ENCODE measurements at regions not wholly inside any gene's neighbourhood (a gene's known extent, or its start where the extent isn't known, plus 50 kb on each side); places are given as distances from the start of the nearest gene placed in this dataset.
A peak's percentile ranks its signal among the peaks of the same experiment; 100 is the strongest.

DNA sequence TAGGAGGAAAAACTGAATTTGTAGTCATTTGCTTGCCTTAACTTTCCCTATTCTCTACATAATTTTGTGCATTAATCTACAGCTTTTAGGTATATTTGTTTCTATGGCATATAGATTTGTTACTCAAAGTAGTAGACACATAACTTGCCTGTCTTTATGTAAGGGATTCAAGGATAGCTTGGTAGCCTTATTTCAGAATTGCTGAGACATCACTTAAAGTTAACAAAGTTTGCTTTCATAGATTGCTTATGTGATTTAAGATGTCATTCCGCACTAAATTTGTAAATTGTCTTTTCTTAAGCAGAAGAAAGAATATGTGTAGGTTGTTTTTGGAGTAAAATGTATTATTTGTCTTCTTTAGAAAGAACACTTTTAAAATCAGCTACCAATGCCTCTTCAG lies 477.7 kb upstream of the NOVA1 start:
- no peak overlapping the region for H3K4me3 ChIP-seq (ENCODE audit: low read length)
- peaks cover 2% of the 10 kb centered on the region for H3K4me1 ChIP-seq (ENCODE audit: control insufficient read depth, insufficient read depth, low read length)
- H3K36me3 ChIP-seq (ENCODE audit: control insufficient read depth, insufficient read depth, low read length): no peaks in the 10 kb centered on the region
- H3K27me3 ChIP-seq (ENCODE audit: control insufficient read depth, insufficient read depth, low read length): no peaks in the 10 kb centered on the region
- no peak for DNase-seq
- WGBS (ENCODE audit: insufficient coverage): no CpG with 5 or more reads among the region's 1 CpG
- no peak overlapping the region for H3K27ac ChIP-seq (ENCODE audit: low read length)
- H3K9me3 ChIP-seq (replicated peaks; ENCODE audit: control insufficient read depth, low read depth, low read length): no peaks in the 10 kb centered on the region

DNA sequence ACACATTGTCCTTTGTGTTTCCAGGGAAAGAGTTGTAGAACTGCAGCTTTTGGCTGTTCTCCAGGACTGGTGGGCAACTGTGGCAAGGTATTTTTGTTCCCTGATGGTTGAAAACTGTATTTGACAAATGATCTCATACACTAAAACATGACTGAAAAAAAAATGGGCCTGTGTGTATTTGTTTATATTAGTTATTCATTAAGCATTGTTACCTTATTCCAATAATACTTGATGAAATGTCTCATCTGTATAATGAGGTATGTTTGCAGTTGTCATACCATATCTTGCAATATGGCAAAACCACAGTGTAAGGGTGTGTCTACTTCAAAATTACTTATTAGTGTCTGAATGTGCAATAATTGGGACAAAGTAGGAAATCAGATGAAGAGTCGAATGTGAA lies 479.4 kb upstream of the NOVA1 start:
- H3K27ac ChIP-seq (ENCODE audit: low read length): no peak overlapping the region
- peaks cover 2% of the 10 kb centered on the region for H3K4me1 ChIP-seq (ENCODE audit: control insufficient read depth, insufficient read depth, low read length)
- H3K36me3 ChIP-seq (ENCODE audit: control insufficient read depth, insufficient read depth, low read length): no peaks in the 10 kb centered on the region
- H3K27me3 ChIP-seq (ENCODE audit: control insufficient read depth, insufficient read depth, low read length): no peaks in the 10 kb centered on the region
- no peaks in the 10 kb centered on the region for H3K9me3 ChIP-seq (replicated peaks; ENCODE audit: control insufficient read depth, low read depth, low read length)
- 100% methylated on average over 1 of the region's 1 CpG for WGBS (ENCODE audit: insufficient coverage)
- DNase-seq: no peak
- H3K4me3 ChIP-seq (ENCODE audit: low read length): no peak overlapping the region

DNA sequence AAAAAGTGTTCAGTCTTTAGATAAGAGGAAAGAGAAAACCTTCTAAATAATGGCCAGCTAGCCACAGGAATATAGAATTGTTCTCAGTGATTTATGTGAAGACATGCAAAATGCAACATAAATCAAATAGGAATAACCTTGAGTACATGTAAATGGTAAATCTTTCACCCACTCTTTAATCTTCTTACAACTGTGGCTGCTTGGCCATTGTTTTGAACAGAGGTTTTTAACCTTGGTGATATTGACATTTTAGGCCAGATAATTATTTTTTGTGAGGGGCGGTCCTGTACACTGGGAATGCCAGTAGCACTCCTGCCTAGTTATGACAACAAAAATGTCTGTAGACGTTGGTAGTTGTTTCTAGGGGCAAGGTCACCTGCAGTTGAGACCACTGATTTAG lies 479.9 kb upstream of the NOVA1 start:
- no peaks in the 10 kb centered on the region for H3K27me3 ChIP-seq (ENCODE audit: control insufficient read depth, insufficient read depth, low read length)
- no peak for DNase-seq
- H3K9me3 ChIP-seq (replicated peaks; ENCODE audit: control insufficient read depth, low read depth, low read length): no peaks in the 10 kb centered on the region
- no peak overlapping the region for H3K4me3 ChIP-seq (ENCODE audit: low read length)
- WGBS (ENCODE audit: insufficient coverage): 33% methylated on average over 2 of the region's 2 CpGs
- no peaks in the 10 kb centered on the region for H3K36me3 ChIP-seq (ENCODE audit: control insufficient read depth, insufficient read depth, low read length)
- peaks cover 2% of the 10 kb centered on the region for H3K4me1 ChIP-seq (ENCODE audit: control insufficient read depth, insufficient read depth, low read length)
- no peak overlapping the region for H3K27ac ChIP-seq (ENCODE audit: low read length)

DNA sequence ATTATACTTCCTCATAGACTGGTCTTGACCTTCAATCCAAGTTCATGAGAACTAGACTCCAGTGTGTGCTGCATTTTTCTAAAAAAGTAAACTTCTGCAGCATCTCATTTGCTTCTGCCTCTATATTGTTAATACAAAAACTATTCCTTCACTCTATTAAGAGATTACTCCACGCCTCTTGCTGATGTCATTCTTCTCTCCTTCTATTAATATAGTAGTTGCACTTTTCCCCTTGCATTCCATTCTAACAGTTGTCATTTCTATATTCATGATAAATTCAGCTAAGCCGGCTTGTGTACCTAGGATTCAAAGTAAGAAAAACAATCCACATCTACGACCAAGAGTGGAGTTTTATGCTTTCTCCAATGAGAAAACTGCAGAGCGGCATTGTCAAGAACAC lies 480.4 kb upstream of the NOVA1 start:
- peak; percentile 68 for DNase-seq
- peaks cover 2% of the 10 kb centered on the region for H3K4me1 ChIP-seq (ENCODE audit: control insufficient read depth, insufficient read depth, low read length)
- no peaks in the 10 kb centered on the region for H3K27me3 ChIP-seq (ENCODE audit: control insufficient read depth, insufficient read depth, low read length)
- H3K9me3 ChIP-seq (replicated peaks; ENCODE audit: control insufficient read depth, low read depth, low read length): no peaks in the 10 kb centered on the region
- no peak overlapping the region for H3K4me3 ChIP-seq (ENCODE audit: low read length)
- 60% methylated on average over 1 of the region's 4 CpGs for WGBS (ENCODE audit: insufficient coverage)
- H3K27ac ChIP-seq (ENCODE audit: low read length): no peak overlapping the region
- no peaks in the 10 kb centered on the region for H3K36me3 ChIP-seq (ENCODE audit: control insufficient read depth, insufficient read depth, low read length)

DNA sequence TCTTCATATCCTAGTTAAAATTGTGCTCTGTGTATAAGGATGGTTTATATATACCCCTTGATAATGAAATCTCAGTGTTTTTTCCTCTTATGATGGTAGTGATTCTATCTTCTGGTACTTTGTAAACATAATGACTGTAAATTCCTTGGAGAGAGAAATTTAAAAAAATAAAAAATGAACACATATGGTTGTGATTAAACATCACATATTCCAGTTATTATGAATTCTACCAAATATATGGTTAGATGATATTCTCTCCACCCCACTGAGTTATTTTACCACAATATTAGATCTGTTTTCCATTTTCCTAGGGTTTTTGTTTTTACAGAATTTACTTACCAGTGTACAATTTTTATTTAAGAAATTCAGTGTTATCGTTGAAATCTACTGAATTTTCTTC lies 481.9 kb upstream of the NOVA1 start:
- Histone ChIP-seq H3K4me3 (ENCODE audit: low read length) (no peak overlapping the region), H3K27ac (ENCODE audit: low read length) (no peak overlapping the region), H3K4me1 (ENCODE audit: control insufficient read depth, insufficient read depth, low read length) (peaks cover 2% of the 10 kb centered on the region), H3K27me3 (ENCODE audit: control insufficient read depth, insufficient read depth, low read length) (no peaks in the 10 kb centered on the region), H3K36me3 (ENCODE audit: control insufficient read depth, insufficient read depth, low read length) (no peaks in the 10 kb centered on the region), H3K9me3 (replicated peaks; ENCODE audit: control insufficient read depth, low read depth, low read length) (no peaks in the 10 kb centered on the region)
- DNase-seq: peak; percentile 43
- no CpG with 5 or more reads among the region's 1 CpG for WGBS (ENCODE audit: insufficient coverage)

DNA sequence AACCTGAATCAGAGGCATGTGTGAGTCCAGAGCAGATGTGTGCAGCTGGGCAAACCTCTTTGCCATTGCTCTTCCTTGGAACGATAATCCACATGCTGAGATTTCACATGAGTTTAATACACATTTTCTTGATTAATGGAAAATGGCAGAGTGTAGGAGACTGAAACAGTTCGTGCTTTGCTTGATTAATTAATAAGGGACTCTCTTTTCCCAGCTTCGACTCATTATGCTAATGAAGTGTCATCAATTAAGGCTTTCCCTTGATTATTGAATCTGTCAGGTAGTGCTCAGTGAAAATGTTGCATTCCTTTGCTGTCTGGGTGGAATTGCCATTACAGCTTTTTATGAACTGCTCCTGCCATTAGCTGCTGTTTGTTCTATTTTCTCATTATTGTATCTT lies 487.7 kb upstream of the NOVA1 start:
- no CpG with 5 or more reads among the region's 3 CpGs for WGBS (ENCODE audit: insufficient coverage)
- no peak for DNase-seq
- no peak overlapping the region for H3K27ac ChIP-seq (ENCODE audit: low read length)
- H3K36me3 ChIP-seq (ENCODE audit: control insufficient read depth, insufficient read depth, low read length): no peaks in the 10 kb centered on the region
- H3K4me3 ChIP-seq (ENCODE audit: low read length): no peak overlapping the region
- no peaks in the 10 kb centered on the region for H3K9me3 ChIP-seq (replicated peaks; ENCODE audit: control insufficient read depth, low read depth, low read length)
- H3K4me1 ChIP-seq (ENCODE audit: control insufficient read depth, insufficient read depth, low read length): no peaks in the 10 kb centered on the region
- H3K27me3 ChIP-seq (ENCODE audit: control insufficient read depth, insufficient read depth, low read length): no peaks in the 10 kb centered on the region

DNA sequence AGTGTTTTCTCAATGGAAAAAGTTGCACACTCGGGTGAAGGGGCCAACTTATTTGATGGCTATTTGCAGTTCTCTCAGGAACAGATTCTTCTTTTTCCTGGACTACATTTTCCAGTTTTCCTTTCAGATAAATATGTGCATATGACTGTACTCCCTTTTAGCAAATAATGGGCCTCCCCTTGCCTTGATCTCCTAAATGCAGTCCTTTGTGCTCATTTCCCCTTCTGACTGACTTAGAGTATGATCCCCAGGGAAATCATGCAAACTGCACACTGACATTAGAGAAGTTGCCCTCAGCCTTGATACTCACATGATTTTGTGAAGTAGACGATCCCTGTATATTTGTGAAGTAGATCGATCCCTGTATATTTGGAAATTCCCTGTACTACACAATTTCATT lies 492.9 kb upstream of the NOVA1 start:
- no peaks in the 10 kb centered on the region for H3K27me3 ChIP-seq (ENCODE audit: control insufficient read depth, insufficient read depth, low read length)
- no peaks in the 10 kb centered on the region for H3K36me3 ChIP-seq (ENCODE audit: control insufficient read depth, insufficient read depth, low read length)
- H3K4me1 ChIP-seq (ENCODE audit: control insufficient read depth, insufficient read depth, low read length): no peaks in the 10 kb centered on the region
- H3K4me3 ChIP-seq (ENCODE audit: low read length): no peak overlapping the region
- WGBS (ENCODE audit: insufficient coverage): 40% methylated on average over 1 of the region's 3 CpGs
- DNase-seq: peak; percentile 11
- H3K27ac ChIP-seq (ENCODE audit: low read length): no peak overlapping the region
- no peaks in the 10 kb centered on the region for H3K9me3 ChIP-seq (replicated peaks; ENCODE audit: control insufficient read depth, low read depth, low read length)

DNA sequence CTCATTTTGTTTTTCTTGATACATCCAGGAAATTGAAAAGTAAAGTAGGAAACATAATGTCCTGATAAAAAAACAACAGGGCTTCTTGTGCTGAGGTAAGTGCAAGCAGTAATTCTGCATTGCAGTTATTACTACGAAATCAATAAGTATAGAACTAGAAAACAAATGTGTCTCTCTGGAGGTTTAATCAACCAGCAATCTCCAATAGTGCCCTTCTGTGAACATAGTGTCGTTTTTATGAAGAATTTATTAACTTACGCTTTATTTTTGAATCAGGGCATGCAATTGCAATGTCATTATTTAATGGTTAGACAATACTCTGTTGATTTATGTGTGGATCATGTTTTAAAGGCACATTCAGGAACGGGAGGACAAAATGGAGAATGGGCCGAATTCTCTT lies 494.1 kb upstream of the NOVA1 start:
- Histone ChIP-seq H3K4me1 (ENCODE audit: control insufficient read depth, insufficient read depth, low read length) (no peaks in the 10 kb centered on the region), H3K9me3 (replicated peaks; ENCODE audit: control insufficient read depth, low read depth, low read length) (no peaks in the 10 kb centered on the region), H3K27me3 (ENCODE audit: control insufficient read depth, insufficient read depth, low read length) (no peaks in the 10 kb centered on the region), H3K27ac (ENCODE audit: low read length) (no peak overlapping the region), H3K36me3 (ENCODE audit: control insufficient read depth, insufficient read depth, low read length) (no peaks in the 10 kb centered on the region), H3K4me3 (ENCODE audit: low read length) (no peak overlapping the region)
- WGBS (ENCODE audit: insufficient coverage): 80% methylated on average over 1 of the region's 5 CpGs
- no peak for DNase-seq

DNA sequence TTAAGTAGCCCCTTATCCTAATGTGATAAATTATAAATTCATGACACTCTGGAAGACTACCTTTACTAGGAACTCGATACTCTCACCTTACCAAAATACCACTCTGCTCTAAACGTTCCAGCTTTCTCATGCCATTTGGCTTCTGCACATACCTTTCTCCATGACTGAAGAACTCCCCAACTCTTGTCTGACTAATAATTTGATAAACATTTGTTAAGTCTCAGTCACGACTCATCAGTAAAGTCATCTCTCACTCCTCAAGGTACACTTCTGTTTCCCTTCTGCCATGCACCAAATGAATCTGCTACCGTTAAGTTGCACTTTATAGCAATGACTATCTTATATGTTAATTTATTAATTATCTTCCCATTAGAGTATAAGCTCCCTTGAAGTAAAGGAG lies 498.3 kb upstream of the NOVA1 start:
- Histone ChIP-seq H3K9me3 (replicated peaks; ENCODE audit: control insufficient read depth, low read depth, low read length) (no peaks in the 10 kb centered on the region), H3K27me3 (ENCODE audit: control insufficient read depth, insufficient read depth, low read length) (no peaks in the 10 kb centered on the region), H3K4me3 (ENCODE audit: low read length) (no peak overlapping the region), H3K27ac (ENCODE audit: low read length) (no peak overlapping the region), H3K4me1 (ENCODE audit: control insufficient read depth, insufficient read depth, low read length) (no peaks in the 10 kb centered on the region), H3K36me3 (ENCODE audit: control insufficient read depth, insufficient read depth, low read length) (no peaks in the 10 kb centered on the region)
- WGBS (ENCODE audit: insufficient coverage): 67% methylated on average over 1 of the region's 4 CpGs
- no peak for DNase-seq

DNA sequence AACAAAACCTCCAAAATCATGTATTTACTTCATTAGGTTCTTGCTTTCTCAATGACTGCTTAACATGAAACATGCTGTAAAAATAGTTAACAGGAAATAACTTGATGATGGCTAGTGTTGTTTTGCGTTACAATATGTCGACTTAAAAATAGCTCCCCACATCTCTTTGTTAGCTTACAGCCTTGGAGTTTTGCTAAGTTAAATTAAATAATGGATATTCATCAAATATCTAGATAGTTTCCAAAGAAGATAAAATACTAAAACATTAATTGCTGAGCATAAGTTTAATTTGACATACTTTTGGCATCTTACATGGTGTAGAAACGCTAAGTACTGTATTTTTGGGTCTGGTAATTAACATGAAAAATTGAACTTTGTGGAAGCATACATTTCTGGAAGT lies 500.6 kb upstream of the NOVA1 start:
- Histone ChIP-seq H3K4me1 (ENCODE audit: control insufficient read depth, insufficient read depth, low read length) (no peaks in the 10 kb centered on the region), H3K27ac (ENCODE audit: low read length) (no peak overlapping the region), H3K4me3 (ENCODE audit: low read length) (no peak overlapping the region), H3K9me3 (replicated peaks; ENCODE audit: control insufficient read depth, low read depth, low read length) (no peaks in the 10 kb centered on the region), H3K36me3 (ENCODE audit: control insufficient read depth, insufficient read depth, low read length) (no peaks in the 10 kb centered on the region), H3K27me3 (ENCODE audit: control insufficient read depth, insufficient read depth, low read length) (no peaks in the 10 kb centered on the region)
- no peak for DNase-seq
- WGBS (ENCODE audit: insufficient coverage): no CpG with 5 or more reads among the region's 3 CpGs

DNA sequence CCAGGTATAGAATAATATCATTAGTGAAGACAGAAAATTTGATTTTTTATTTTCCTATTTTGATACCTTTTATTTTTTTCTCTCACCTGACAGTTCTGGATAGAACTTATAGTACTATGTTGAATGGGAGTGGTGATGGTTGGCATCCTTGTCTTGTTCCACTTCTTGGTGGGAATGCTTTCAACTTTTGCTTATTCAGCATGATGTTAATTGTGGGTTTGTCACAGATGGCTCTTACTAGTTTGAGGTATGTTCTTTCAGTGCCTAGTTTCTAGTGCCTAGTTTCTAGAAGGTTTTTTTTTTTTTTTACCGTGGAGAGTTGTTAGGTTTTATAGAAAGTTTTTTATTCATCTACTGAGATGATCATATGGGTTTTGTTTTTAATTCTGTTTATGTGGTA lies 516.3 kb upstream of the NOVA1 start:
- Histone ChIP-seq H3K27me3 (ENCODE audit: control insufficient read depth, insufficient read depth, low read length) (no peaks in the 10 kb centered on the region), H3K9me3 (replicated peaks; ENCODE audit: control insufficient read depth, low read depth, low read length) (no peaks in the 10 kb centered on the region), H3K36me3 (ENCODE audit: control insufficient read depth, insufficient read depth, low read length) (no peaks in the 10 kb centered on the region), H3K27ac (ENCODE audit: low read length) (no peak overlapping the region), H3K4me1 (ENCODE audit: control insufficient read depth, insufficient read depth, low read length) (no peaks in the 10 kb centered on the region), H3K4me3 (ENCODE audit: low read length) (no peak overlapping the region)
- DNase-seq: no peak
- whole genome bisulfite sequencing (ENCODE audit: insufficient coverage): no CpG with 5 or more reads among the region's 1 CpG

Measured in muscle of leg (tissue), 3 donors.